ENCODE measurements at regions not wholly inside any gene's neighbourhood (a gene's known extent, or its start where the extent isn't known, plus 50 kb on each side); places are given as distances from the start of the nearest gene placed in this dataset.
"Not testable (repeated sequence)": the region's sequence is repeated elsewhere in the genome, so short reads cannot be mapped to it uniquely, and the experiment has no call there.

- TF ChIP-seq, protein P1, sequence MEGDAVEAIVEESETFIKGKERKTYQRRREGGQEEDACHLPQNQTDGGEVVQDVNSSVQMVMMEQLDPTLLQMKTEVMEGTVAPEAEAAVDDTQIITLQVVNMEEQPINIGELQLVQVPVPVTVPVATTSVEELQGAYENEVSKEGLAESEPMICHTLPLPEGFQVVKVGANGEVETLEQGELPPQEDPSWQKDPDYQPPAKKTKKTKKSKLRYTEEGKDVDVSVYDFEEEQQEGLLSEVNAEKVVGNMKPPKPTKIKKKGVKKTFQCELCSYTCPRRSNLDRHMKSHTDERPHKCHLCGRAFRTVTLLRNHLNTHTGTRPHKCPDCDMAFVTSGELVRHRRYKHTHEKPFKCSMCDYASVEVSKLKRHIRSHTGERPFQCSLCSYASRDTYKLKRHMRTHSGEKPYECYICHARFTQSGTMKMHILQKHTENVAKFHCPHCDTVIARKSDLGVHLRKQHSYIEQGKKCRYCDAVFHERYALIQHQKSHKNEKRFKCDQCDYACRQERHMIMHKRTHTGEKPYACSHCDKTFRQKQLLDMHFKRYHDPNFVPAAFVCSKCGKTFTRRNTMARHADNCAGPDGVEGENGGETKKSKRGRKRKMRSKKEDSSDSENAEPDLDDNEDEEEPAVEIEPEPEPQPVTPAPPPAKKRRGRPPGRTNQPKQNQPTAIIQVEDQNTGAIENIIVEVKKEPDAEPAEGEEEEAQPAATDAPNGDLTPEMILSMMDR (conservative IDR thresholded peaks at IDR 0.05; ENCODE audit: low read depth, low read length), result no peak
- H3K4me3 ChIP-seq (ENCODE audit: low read depth, low read length), result no peak overlapping the region
- no peak for DNase-seq (ENCODE audit: low read depth)
These were observed 149.8 kb upstream of the ABI3BP start for GRCh38 chr3:101143012-101143411.

- H3K4me3 ChIP-seq (ENCODE audit: low read depth, low read length), result no peak overlapping the region
- no peak for DNase-seq (ENCODE audit: low read depth)
- TF ChIP-seq, protein P1 (conservative IDR thresholded peaks at IDR 0.05; ENCODE audit: low read depth, low read length), result no peak
These were observed 148.9 kb upstream of the ABI3BP start for GRCh38 chr3:101142160-101142559.

- DNase-seq (ENCODE audit: low read depth), result no peak
- H3K4me3 ChIP-seq (ENCODE audit: low read depth, low read length), result no peak overlapping the region
- TF ChIP-seq, protein P1 (conservative IDR thresholded peaks at IDR 0.05; ENCODE audit: low read depth, low read length), result no peak
These were observed 147.9 kb upstream of the ABI3BP start for GRCh38 chr3:101141135-101141534.

GRCh38 chr3:101138817-101139216, 145.6 kb upstream of the ABI3BP start:
- TF ChIP-seq, protein P1 (conservative IDR thresholded peaks at IDR 0.05; ENCODE audit: low read depth, low read length), result no peak
- no peak for DNase-seq (ENCODE audit: low read depth)
- H3K4me3 ChIP-seq (ENCODE audit: low read depth, low read length), result no peak overlapping the region

GRCh38 chr3:101134331-101134730, 141.1 kb upstream of the ABI3BP start:
- no peak overlapping the region for H3K4me3 ChIP-seq (ENCODE audit: low read depth, low read length)
- TF ChIP-seq, protein P1 (conservative IDR thresholded peaks at IDR 0.05; ENCODE audit: low read depth, low read length), result no peak
- DNase-seq (ENCODE audit: low read depth), result no peak

DNA sequence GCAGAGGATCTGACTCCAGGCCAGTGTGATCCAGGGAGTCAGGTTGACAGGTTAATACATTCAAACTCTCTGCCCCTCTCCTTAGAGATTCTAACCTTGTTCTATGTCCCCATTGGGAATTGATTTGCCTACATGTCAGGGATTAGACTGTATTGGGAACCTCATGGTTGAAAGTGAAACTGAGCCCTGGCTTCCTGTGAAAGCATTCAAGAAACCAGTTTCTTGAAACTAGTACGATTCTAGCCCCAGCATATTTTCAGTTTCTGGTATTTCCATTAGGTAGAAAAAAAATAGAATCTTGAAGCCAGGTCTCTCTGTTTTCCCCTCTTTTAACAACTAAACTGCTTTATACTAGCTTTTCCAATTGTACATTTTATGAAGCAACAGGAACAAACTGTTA, 140.4 kb upstream of the ABI3BP start:
- H3K4me3 ChIP-seq (ENCODE audit: low read depth, low read length), result no peak overlapping the region
- DNase-seq (ENCODE audit: low read depth), result no peak
- TF ChIP-seq, protein P1 (conservative IDR thresholded peaks at IDR 0.05; ENCODE audit: low read depth, low read length), result no peak

DNA sequence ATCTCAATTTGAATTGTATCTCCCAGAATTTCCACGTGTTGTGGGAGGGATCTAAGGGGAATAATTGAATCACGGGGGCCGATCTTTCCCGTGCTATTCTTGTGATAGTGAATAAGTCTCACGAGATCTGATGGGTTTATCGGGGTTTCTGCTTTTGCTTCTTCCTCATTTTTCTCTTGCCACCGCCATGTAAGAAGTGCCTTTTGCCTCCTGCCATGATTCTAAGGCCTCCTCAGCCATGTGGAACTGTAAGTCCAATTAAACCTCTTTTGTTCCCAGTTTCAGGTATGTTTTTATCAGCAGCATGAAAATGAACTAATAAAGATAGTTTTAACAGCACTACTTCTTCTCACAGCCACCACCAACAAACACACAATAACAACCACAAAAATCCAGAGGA, 140.0 kb upstream of the ABI3BP start:
- H3K4me3 ChIP-seq (ENCODE audit: low read depth, low read length); DNase-seq (ENCODE audit: low read depth): not testable (repeated sequence)

DNA sequence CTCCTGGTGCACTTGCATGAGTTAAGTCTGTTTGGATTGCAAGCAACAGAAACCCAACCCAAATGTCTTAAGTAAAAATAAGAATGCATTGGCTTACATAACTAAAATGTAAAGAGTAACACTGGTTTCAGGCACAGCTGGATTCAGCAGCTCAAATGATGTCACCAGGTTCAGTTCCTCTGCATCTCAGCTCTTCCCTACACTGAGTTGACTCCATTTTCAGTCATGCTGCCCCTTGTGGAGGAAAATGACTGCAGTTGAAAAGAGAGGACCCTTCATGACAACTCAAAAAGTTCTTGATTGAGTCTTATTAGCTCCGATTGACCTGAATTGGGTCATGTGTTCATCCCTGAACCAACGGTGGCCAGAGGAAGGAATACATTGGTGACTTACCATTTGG, 138.5 kb upstream of the ABI3BP start:
- DNase-seq (ENCODE audit: low read depth), result no peak
- H3K4me3 ChIP-seq (ENCODE audit: low read depth, low read length), result no peak overlapping the region
- TF ChIP-seq, protein P1 (conservative IDR thresholded peaks at IDR 0.05; ENCODE audit: low read depth, low read length), result peak; percentile 38

All from epithelial cell of proximal tubule (primary cell).